CD8-positive, alpha-beta memory T cell (primary cell): ENCODE measurements at regions not wholly inside any gene's neighbourhood (a gene's known extent, or its start where the extent isn't known, plus 50 kb on each side); places are given as distances from the start of the nearest gene placed in this dataset.

Source experiments
- CTCF ChIA-PET: fragments of 350-600 bp; sonication (Branson Sonifier 250); formaldehyde crosslinking; loops from one replicate; lab custom pipeline; 2021; ENCODE audit warnings: antibody characterized with exemption; lab: Charles Lee
- POLR2A ChIA-PET: fragments of 350-600 bp; sonication (Branson Sonifier 250); formaldehyde crosslinking; loops from one replicate; lab custom pipeline; 2021; ENCODE audit warnings: antibody characterized with exemption; lab: Charles Lee
- DNase-seq, 5 donors: peaks; one replicate each; pipeline versions ENCODE4 v3.0.0 to v3.0.0-alpha.2; 2020 to 2022; ENCODE audit warnings: mixed read lengths in 1 of 5
- H3K27ac ChIP-seq: one replicate; pipeline ENCODE4 v1.7.0; 2013; ENCODE audit warnings: low read depth, mild to moderate bottlenecking, low read length, moderate library complexity
- H3K27me3 ChIP-seq: 2 replicates; pipeline ENCODE4 v1.7.0; 2013; ENCODE audit warnings: low read length, mild to moderate bottlenecking; ENCODE audit not compliant: insufficient read depth, poor library complexity, severe bottlenecking
- H3K36me3 ChIP-seq: 2 replicates; pipeline ENCODE4 v1.7.0; 2013; ENCODE audit warnings: mild to moderate bottlenecking, low read length, moderate library complexity; ENCODE audit not compliant: insufficient read depth
- H3K4me1 ChIP-seq: 2 replicates; pipeline ENCODE4 v1.7.0; 2013; ENCODE audit warnings: mild to moderate bottlenecking, low read length, moderate library complexity; ENCODE audit not compliant: insufficient read depth
- H3K4me3 ChIP-seq: 2 replicates; pipeline ENCODE4 v1.7.0; 2013; ENCODE audit warnings: mild to moderate bottlenecking, low read length
- H3K9me3 ChIP-seq: 2 replicates; pipeline ENCODE4 v1.7.0; 2013; ENCODE audit warnings: mild to moderate bottlenecking, low read length
- H3K27ac Mint-ChIP-seq, 8 donors: one replicate each; pipeline ENCODE4 v1.8.0; 2020 to 2021; ENCODE audit warnings: mixed read lengths in 8 of 8, mild to moderate bottlenecking in 6 of 8, inconsistent platforms in 3 of 8, moderate library complexity in 3 of 8
- H3K27me3 Mint-ChIP-seq, 2 donors: one replicate each; pipeline ENCODE4 v1.8.0; 2020 to 2021; ENCODE audit warnings: mixed read lengths in 2 of 2, mild to moderate bottlenecking in 1 of 2, moderate library complexity in 1 of 2
- H3K36me3 Mint-ChIP-seq, 3 donors: one replicate each; pipeline ENCODE4 v1.8.0; 2020 to 2021; ENCODE audit warnings: mixed read lengths in 3 of 3, inconsistent platforms in 1 of 3, mild to moderate bottlenecking in 1 of 3
- H3K4me1 Mint-ChIP-seq, 3 donors: one replicate each; pipeline ENCODE4 v1.8.0; 2020 to 2021; ENCODE audit warnings: mixed read lengths in 3 of 3, inconsistent platforms in 1 of 3, mild to moderate bottlenecking in 1 of 3
- H3K4me3 Mint-ChIP-seq, 7 donors: one replicate each; pipeline ENCODE4 v1.8.0; 2020 to 2021; ENCODE audit warnings: mixed read lengths in 7 of 7, mild to moderate bottlenecking in 6 of 7, moderate library complexity in 4 of 7, inconsistent platforms in 2 of 7
- H3K9me3 Mint-ChIP-seq, 5 donors: one replicate each; pipeline ENCODE4 v1.8.0; 2020 to 2022; ENCODE audit warnings: mixed read lengths in 5 of 5, mild to moderate bottlenecking in 3 of 5, moderate library complexity in 2 of 5, inconsistent platforms in 1 of 5

GRCh38 chr5:9972059-9972458 lies 277.6 kb downstream of the ATPSCKMT start:
- Mint-ChIP-seq H3K27ac (no peak overlapping the region), H3K27me3 (no peaks in the 10 kb centered on the region), H3K9me3 (peaks cover 2 to 25% (median 5%) of the 10 kb centered on the region in 5 donors), H3K4me1 (no peaks in the 10 kb centered on the region), H3K36me3 (no peaks in the 10 kb centered on the region), H3K4me3 (no peak overlapping the region)
- Histone ChIP-seq H3K4me1 (no peaks in the 10 kb centered on the region), H3K36me3 (no peaks in the 10 kb centered on the region), H3K27ac (no peak overlapping the region), H3K9me3 (no peaks in the 10 kb centered on the region), H3K4me3 (no peak overlapping the region), H3K27me3 (no peaks in the 10 kb centered on the region)
- DNase-seq: no peak
- ChIA-PET CTCF (no interaction called here), POLR2A (no interaction called here)

- Histone ChIP-seq H3K4me3 (no peak overlapping the region), H3K36me3 (no peaks in the 10 kb centered on the region), H3K4me1 (no peaks in the 10 kb centered on the region), H3K9me3 (no peaks in the 10 kb centered on the region), H3K27ac (no peak overlapping the region), H3K27me3 (no peaks in the 10 kb centered on the region)
- ChIA-PET POLR2A (no interaction called here), CTCF (no interaction called here)
- peaks cover 4 to 25% (median 6%) of the 10 kb centered on the region in 5 donors for H3K9me3 Mint-ChIP-seq
- no peaks in the 10 kb centered on the region for H3K36me3 Mint-ChIP-seq
- DNase-seq: no peak
- H3K27me3 Mint-ChIP-seq: no peaks in the 10 kb centered on the region
- H3K4me1 Mint-ChIP-seq: no peaks in the 10 kb centered on the region
- H3K4me3 Mint-ChIP-seq: no peak overlapping the region
- H3K27ac Mint-ChIP-seq: no peak overlapping the region
Measured at GRCh38 chr5:9971301-9971700, 278.4 kb downstream of the ATPSCKMT start.

GRCh38 chr5:9958914-9959313 lies 290.8 kb downstream of the ATPSCKMT start:
- Mint-ChIP-seq H3K27ac (no peak overlapping the region), H3K36me3 (peaks cover 0 to 1% (median 0%) of the 10 kb centered on the region in 3 donors), H3K4me1 (no peaks in the 10 kb centered on the region), H3K27me3 (peaks cover 0 to 1% of the 10 kb centered on the region in 2 donors), H3K9me3 (peaks cover 0 to 5% (median 5%) of the 10 kb centered on the region in 5 donors), H3K4me3 (no peak overlapping the region)
- Histone ChIP-seq H3K9me3 (no peaks in the 10 kb centered on the region), H3K27me3 (no peaks in the 10 kb centered on the region), H3K27ac (no peak overlapping the region), H3K4me1 (no peaks in the 10 kb centered on the region), H3K36me3 (no peaks in the 10 kb centered on the region), H3K4me3 (no peak overlapping the region)
- POLR2A ChIA-PET: no interaction called here
- no peak for DNase-seq
- CTCF ChIA-PET: no interaction called here

GRCh38 chr5:9957214-9957613 lies 292.5 kb downstream of the ATPSCKMT start:
- ChIA-PET CTCF (no interaction called here), POLR2A (no interaction called here)
- Histone ChIP-seq H3K27ac (no peak overlapping the region), H3K36me3 (no peaks in the 10 kb centered on the region), H3K27me3 (no peaks in the 10 kb centered on the region), H3K4me1 (no peaks in the 10 kb centered on the region), H3K9me3 (no peaks in the 10 kb centered on the region), H3K4me3 (no peak overlapping the region)
- H3K36me3 Mint-ChIP-seq: peaks cover 0 to 1% (median 0%) of the 10 kb centered on the region in 3 donors
- no peaks in the 10 kb centered on the region for H3K4me1 Mint-ChIP-seq
- no peak overlapping the region for H3K27ac Mint-ChIP-seq
- H3K4me3 Mint-ChIP-seq: no peak overlapping the region
- peaks cover 0 to 5% (median 3%) of the 10 kb centered on the region in 5 donors for H3K9me3 Mint-ChIP-seq
- DNase-seq: no peak
- peaks cover 0 to 1% of the 10 kb centered on the region in 2 donors for H3K27me3 Mint-ChIP-seq

GRCh38 chr5:9956725-9957124 lies 293.0 kb downstream of the ATPSCKMT start:
- H3K27me3 ChIP-seq: no peaks in the 10 kb centered on the region
- peaks cover 0 to 1% of the 10 kb centered on the region in 2 donors for H3K27me3 Mint-ChIP-seq
- H3K27ac ChIP-seq: no peak overlapping the region
- H3K4me1 Mint-ChIP-seq: no peaks in the 10 kb centered on the region
- no peaks in the 10 kb centered on the region for H3K4me1 ChIP-seq
- peaks cover 0 to 5% (median 3%) of the 10 kb centered on the region in 5 donors for H3K9me3 Mint-ChIP-seq
- H3K9me3 ChIP-seq: no peaks in the 10 kb centered on the region
- H3K36me3 ChIP-seq: no peaks in the 10 kb centered on the region
- no peak overlapping the region for H3K27ac Mint-ChIP-seq
- ChIA-PET POLR2A (no interaction called here), CTCF (no interaction called here)
- H3K36me3 Mint-ChIP-seq: no peaks in the 10 kb centered on the region
- no peak overlapping the region for H3K4me3 Mint-ChIP-seq
- no peak overlapping the region for H3K4me3 ChIP-seq
- no peak for DNase-seq

- H3K27me3 ChIP-seq: no peaks in the 10 kb centered on the region
- H3K4me3 Mint-ChIP-seq: no peak overlapping the region
Measured at GRCh38 chr5:9955586-9955985, 294.1 kb downstream of the ATPSCKMT start.

GRCh38 chr5:9954869-9955268 lies 294.8 kb downstream of the ATPSCKMT start:
- no peaks in the 10 kb centered on the region for H3K27me3 ChIP-seq

More at GRCh38 chr5:9955586-9955985, 294.1 kb downstream of the ATPSCKMT start:
- no peak overlapping the region for H3K27ac Mint-ChIP-seq
- no peaks in the 10 kb centered on the region for H3K27me3 Mint-ChIP-seq
- ChIA-PET POLR2A (no interaction called here), CTCF (no interaction called here)
- DNase-seq: no peak
- no peaks in the 10 kb centered on the region for H3K4me1 Mint-ChIP-seq
- no peaks in the 10 kb centered on the region for H3K36me3 Mint-ChIP-seq
- Histone ChIP-seq H3K36me3 (no peaks in the 10 kb centered on the region), H3K27ac (no peak overlapping the region), H3K4me1 (no peaks in the 10 kb centered on the region), H3K4me3 (no peak overlapping the region), H3K9me3 (no peaks in the 10 kb centered on the region)
- H3K9me3 Mint-ChIP-seq: peaks cover 0 to 5% (median 2%) of the 10 kb centered on the region in 5 donors

GRCh38 chr5:9953691-9954090 lies 296.0 kb downstream of the ATPSCKMT start:
- H3K4me3 Mint-ChIP-seq: no peak overlapping the region
- H3K4me3 ChIP-seq: no peak overlapping the region
- no peaks in the 10 kb centered on the region for H3K9me3 ChIP-seq
- no peak overlapping the region for H3K27ac ChIP-seq
- ChIA-PET CTCF (interaction anchor here (0.9 kb wide), 1 partner anchor 10 kb away, joined by 3 read pairs; no protein-coding TSS in a partner anchor), POLR2A (no interaction called here)
- H3K27ac Mint-ChIP-seq: no peak overlapping the region
- no peaks in the 10 kb centered on the region for H3K27me3 Mint-ChIP-seq
- H3K4me1 Mint-ChIP-seq: no peaks in the 10 kb centered on the region
- H3K27me3 ChIP-seq: no peaks in the 10 kb centered on the region
- H3K4me1 ChIP-seq: no peaks in the 10 kb centered on the region
- H3K9me3 Mint-ChIP-seq: peaks cover 0 to 9% (median 3%) of the 10 kb centered on the region in 5 donors
- H3K36me3 Mint-ChIP-seq: no peaks in the 10 kb centered on the region
- DNase-seq: no peak
- no peaks in the 10 kb centered on the region for H3K36me3 ChIP-seq

More at GRCh38 chr5:9954869-9955268, 294.8 kb downstream of the ATPSCKMT start:
- Histone ChIP-seq H3K4me1 (no peaks in the 10 kb centered on the region), H3K4me3 (no peak overlapping the region), H3K9me3 (no peaks in the 10 kb centered on the region), H3K27ac (no peak overlapping the region), H3K36me3 (no peaks in the 10 kb centered on the region)
- Mint-ChIP-seq H3K27ac (no peak overlapping the region), H3K36me3 (no peaks in the 10 kb centered on the region), H3K27me3 (no peaks in the 10 kb centered on the region), H3K4me3 (no peak overlapping the region), H3K9me3 (peaks cover 0 to 7% (median 2%) of the 10 kb centered on the region in 5 donors), H3K4me1 (no peaks in the 10 kb centered on the region)
- no peak for DNase-seq
- ChIA-PET POLR2A (no interaction called here), CTCF (no interaction called here)
